Right lobe of liver (tissue), 6 donors: ENCODE measurements at regions not wholly inside any gene's neighbourhood (a gene's known extent, or its start where the extent isn't known, plus 50 kb on each side); places are given as distances from the start of the nearest gene placed in this dataset.

Experiments
- ATAC-seq, 4 donors: fragments of 200-7000 bp; cut with Tn5 transposase; one replicate each; pipeline ENCODE4 v1.9.1; 2020; ENCODE audit warnings: mild to moderate bottlenecking in 4 of 4, moderate library complexity in 4 of 4
- DNase-seq, 3 donors: peaks; one replicate each; pipeline ENCODE4 v3.0.0-alpha.2; 2020
- H3K27ac ChIP-seq, 3 donors: fragments of 200-600 bp; one replicate each; pipeline ENCODE4 v1.8.0; 2022
- H3K27me3 ChIP-seq, 2 donors: fragments of 200-600 bp; one replicate each; pipeline ENCODE4 v1.8.0; 2022
- H3K36me3 ChIP-seq, 4 donors: fragments of 200-600 bp; sonication (generic) in 1 of 4; one replicate each; pipeline versions ENCODE4 v1.5.1 to v1.8.0; 2017 to 2022; ENCODE audit warnings: control low read depth in 1 of 4
- H3K4me1 ChIP-seq, 4 donors: fragments of 200-600 bp; sonication (generic) in 1 of 4; one replicate each; pipeline versions ENCODE4 v1.5.1 to v1.8.0; 2017 to 2022; ENCODE audit warnings: control low read depth in 1 of 4
- H3K4me3 ChIP-seq, 3 donors: fragments of 200-600 bp; one replicate each; pipeline ENCODE4 v1.8.0; 2022
- H3K9me3 ChIP-seq, 4 donors: fragments of 200-600 bp; sonication (generic) in 1 of 4; one replicate each; pipeline versions ENCODE4 v1.5.1 to v1.8.0; 2017 to 2022; ENCODE audit warnings: control low read depth in 1 of 4
- CTCF ChIP-seq, 4 donors: fragments of 200-600 bp in 3 of 4; fragments of 450-650 bp in 1 of 4; IDR thresholded peaks; one replicate each; pipeline versions ENCODE4 v1.5.1 to v1.8.0; 2016 to 2022; ENCODE audit warnings: antibody characterized with exemption in 4 of 4, mild to moderate bottlenecking in 2 of 4
- POLR2A ChIP-seq: fragments of 450-650 bp; IDR thresholded peaks from one replicate; pipeline ENCODE4 v1.6.1; 2017; ENCODE audit warnings: antibody characterized with exemption, mild to moderate bottlenecking
- WGBS: methylation state at CpG from one replicate; pipeline ENCODE4 v1.1.6; 2018; ENCODE audit warnings: low coverage, low lambda C conversion rate; ENCODE audit not compliant: insufficient coverage; ENCODE audit errors: missing lambda C conversion rate; 5-methylcytosine and 5-hydroxymethylcytosine counted together
- intact Hi-C, 2 donors: fragments of 100-400 bp; cut with DNase I; formaldehyde crosslinking; loops; one replicate each; pipeline versions ENCODE4 v1.11.2 to v1.14.1; 2022
- microRNA-seq, 2 donors: library from miRNA; unstranded; fragments of <30 nt; microRNA quantifications; one replicate each; pipeline ENCODE4, GENCODE V29; 2019 to 2020
- small RNA-seq, 2 experiments: library from RNA; depleted of rRNA; stranded (forward); fragments of <200 nt; gene quantifications; one replicate each; pipeline ENCODE3, GENCODE V24; 2016
- donor health status: DM: no; HTN: yes; CAD: no.
- donor health status: DM: no; HTN: no; CAD: no.
- donor health status: DM: no; HTN: no; CAD: no.
- donor health status: DM: no; HTN: yes; CAD: no.
- donor health status: DM: no; HTN: yes; CAD: no.

- Histone ChIP-seq H3K4me3 (no peak overlapping the region), H3K27me3 (no peaks in the 10 kb centered on the region), H3K4me1 (no peaks in the 10 kb centered on the region), H3K27ac (no peak overlapping the region), H3K9me3 (no peaks in the 10 kb centered on the region), H3K36me3 (no peaks in the 10 kb centered on the region)
- TF ChIP-seq POLR2A, result no peak
- TF ChIP-seq CTCF (IDR thresholded peaks at IDR 0.05), result no peak
- WGBS, result 62% methylated on average over 3 of the region's 3 CpGs
- DNase-seq (no peak), ATAC-seq (no peak)
- intact Hi-C loops, result no loop called here
Observed at GRCh38 chr22:47228767-47229166, 466.3 kb downstream of the TBC1D22A start.

GRCh38 chr22:47225931-47226633 lies 463.6 kb downstream of the TBC1D22A start:
- ATAC-seq (no peak), DNase-seq (no peak)
- no peak overlapping the region for H3K4me3 ChIP-seq
- no peaks in the 10 kb centered on the region for H3K27me3 ChIP-seq
- no peaks in the 10 kb centered on the region for H3K9me3 ChIP-seq
- H3K4me1 ChIP-seq, result no peaks in the 10 kb centered on the region
- no CpG with 5 or more reads among the region's 15 CpGs for WGBS
- intact Hi-C loops, result no loop called here
- no peak for TF ChIP-seq CTCF (IDR thresholded peaks at IDR 0.05)
- TF ChIP-seq POLR2A, result no peak
- H3K36me3 ChIP-seq, result no peaks in the 10 kb centered on the region
- H3K27ac ChIP-seq, result no peak overlapping the region

DNA sequence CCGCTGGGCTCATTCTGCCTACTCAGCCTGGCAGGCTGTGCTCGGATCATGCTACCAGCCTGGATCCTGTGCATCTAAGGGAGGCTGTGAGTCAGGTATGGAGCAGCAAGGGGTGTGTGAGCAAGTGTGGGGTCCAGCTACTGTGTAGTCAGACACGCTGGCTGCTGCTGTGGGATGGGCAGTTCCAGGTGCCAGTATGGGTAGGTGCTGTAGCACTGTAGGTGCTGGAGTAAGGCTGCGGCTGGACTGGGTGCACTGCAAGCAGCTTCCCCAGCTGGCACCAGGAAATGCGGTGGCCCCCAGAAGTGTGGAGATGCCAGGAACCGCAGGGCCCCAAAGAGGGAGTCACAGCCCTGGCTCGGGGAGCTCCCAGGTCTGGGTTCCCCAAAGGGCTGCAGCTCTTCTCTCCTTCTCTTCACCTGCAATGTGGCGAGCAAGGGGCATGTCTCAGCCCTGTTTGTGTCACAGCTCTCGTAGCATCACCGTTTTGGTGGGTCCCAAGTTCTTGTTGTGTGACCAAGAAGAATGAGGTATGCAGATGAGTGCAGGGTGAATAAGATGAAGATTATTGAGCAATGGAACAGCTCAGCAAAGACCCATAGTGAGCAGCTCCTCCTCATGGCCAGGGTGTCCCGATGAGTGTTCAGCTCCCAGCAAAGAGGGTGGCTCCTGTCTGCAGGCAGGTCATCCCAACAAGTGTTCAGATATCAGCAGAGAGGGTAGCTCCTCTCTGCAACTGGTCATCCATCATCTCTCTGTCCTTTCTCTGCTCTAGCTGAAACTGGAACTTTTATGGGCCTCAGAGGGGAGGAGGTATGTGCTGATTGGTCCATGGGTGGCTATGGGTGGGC lies 462.9 kb downstream of the TBC1D22A start:
- Histone ChIP-seq H3K9me3 (no peaks in the 10 kb centered on the region), H3K36me3 (no peaks in the 10 kb centered on the region), H3K4me1 (no peaks in the 10 kb centered on the region), H3K27ac (no peak overlapping the region), H3K4me3 (no peak overlapping the region), H3K27me3 (no peaks in the 10 kb centered on the region)
- no peak for TF ChIP-seq POLR2A
- TF ChIP-seq CTCF (IDR thresholded peaks at IDR 0.05), result no peak
- no peak for DNase-seq
- no peak for ATAC-seq
- intact Hi-C loops, result no loop called here
- 100% methylated on average over 3 of the region's 11 CpGs for WGBS

Small RNA genes in the stretch of these regions (microRNA-seq; reads per million reads assigned to microRNA genes)
- 0 reads per million in 2 donors for gene MIR3201
- gene MIR3667, result 0 reads per million in 2 donors
- gene MIR4535, result 0 reads per million in 2 donors

Small RNA genes in the stretch of these regions (small RNA-seq; reads per million reads assigned to genes)
- 0 reads per million in 2 experiments for gene MIR3201
- gene MIR3667, result 0 reads per million in 2 experiments
- gene MIR4535, result 0 reads per million in 2 experiments
